Thyroid gland (tissue), 4 donors: ENCODE measurements at regions not wholly inside any gene's neighbourhood (a gene's known extent, or its start where the extent isn't known, plus 50 kb on each side); places are given as distances from the start of the nearest gene placed in this dataset.

Experiments used
- DNase-seq, 2 donors: peaks; one replicate each; pipeline ENCODE4 v3.0.0-alpha.2; 2019
- H3K27ac ChIP-seq, 3 donors: fragments of 200-600 bp; sonication (generic); 1 replicate in 2 of 3; 2 replicates in 1 of 3; pipeline ENCODE4 v1.5.1; 2016 to 2019; ENCODE audit warnings: mild to moderate bottlenecking in 1 of 3, moderate library complexity in 1 of 3
- H3K27me3 ChIP-seq: fragments of 200-600 bp; sonication (generic); one replicate; pipeline ENCODE4 v1.5.1; 2019
- H3K36me3 ChIP-seq, 2 donors: fragments of 200-600 bp; sonication (generic); one replicate each; pipeline ENCODE4 v1.5.1; 2016 to 2019
- H3K4me1 ChIP-seq, 2 donors: fragments of 200-600 bp; sonication (generic); one replicate each; pipeline ENCODE4 v1.5.1; 2017 to 2019
- H3K4me3 ChIP-seq, 3 donors: fragments of 200-600 bp; sonication (generic); replicated peaks in 1 of 3; 1 replicate in 2 of 3; 2 replicates in 1 of 3; pipeline ENCODE4 v1.5.1; 2016; ENCODE audit warnings: mild to moderate bottlenecking in 1 of 3
- H3K9me3 ChIP-seq: fragments of 200-600 bp; sonication (generic); one replicate; pipeline ENCODE4 v1.5.1; 2017
- CTCF ChIP-seq, 6 experiments: fragments of 200-600 bp in 3 of 6; fragments of 450-650 bp in 3 of 6; sonication (generic) in 3 of 6; IDR thresholded peaks; one replicate each; pipeline ENCODE4 v1.5.1; 2016 to 2019; ENCODE audit warnings: antibody characterized with exemption in 6 of 6, mild to moderate bottlenecking in 2 of 6, inconsistent platforms in 1 of 6, moderate library complexity in 1 of 6
- POLR2A ChIP-seq, 2 donors: fragments of 450-650 bp; IDR thresholded peaks; one replicate each; pipeline ENCODE4 v1.6.1; 2017; ENCODE audit warnings: antibody characterized with exemption in 2 of 2, mild to moderate bottlenecking in 2 of 2, moderate library complexity in 1 of 2
- WGBS, 2 donors: methylation state at CpG; one replicate each; pipeline ENCODE4 v1.1.5; 2017; 5-methylcytosine and 5-hydroxymethylcytosine counted together
- intact Hi-C: fragments of 100-400 bp; cut with DNase I; formaldehyde crosslinking; loops from one replicate; pipeline ENCODE4 v1.15.1; 2023

GRCh38 chr18:72636611-72637010 is 92.5 kb upstream of the CBLN2 start:
- H3K9me3 ChIP-seq: no peaks in the 10 kb centered on the region
- no peaks in the 10 kb centered on the region for H3K4me1 ChIP-seq
- intact Hi-C loops: no loop called here
- no peak overlapping the region for H3K4me3 ChIP-seq
- H3K27ac ChIP-seq: no peak overlapping the region
- H3K36me3 ChIP-seq: no peaks in the 10 kb centered on the region
- DNase-seq: no peak
- TF ChIP-seq CTCF (IDR thresholded peaks at IDR 0.05): no peak
- H3K27me3 ChIP-seq: no peaks in the 10 kb centered on the region

- H3K27me3 ChIP-seq: no peaks in the 10 kb centered on the region
- DNase-seq: no peak
- no peak overlapping the region for H3K4me3 ChIP-seq
- no peaks in the 10 kb centered on the region for H3K4me1 ChIP-seq
- H3K27ac ChIP-seq: no peak overlapping the region
- intact Hi-C loops: no loop called here
- TF ChIP-seq POLR2A (IDR thresholded peaks at IDR 0.05) (no peak), CTCF (IDR thresholded peaks at IDR 0.05) (no peak)
- WGBS, 2 donors: 66 to 79% methylated on average over 2 of the region's 2 CpGs
- H3K36me3 ChIP-seq: no peaks in the 10 kb centered on the region
- no peaks in the 10 kb centered on the region for H3K9me3 ChIP-seq
These were observed 90.4 kb upstream of the CBLN2 start for GRCh38 chr18:72634500-72634899.

- no peaks in the 10 kb centered on the region for H3K27me3 ChIP-seq
- H3K4me1 ChIP-seq: no peaks in the 10 kb centered on the region
- no peaks in the 10 kb centered on the region for H3K9me3 ChIP-seq
- no peak overlapping the region for H3K4me3 ChIP-seq
- intact Hi-C loops: no loop called here
- no peaks in the 10 kb centered on the region for H3K36me3 ChIP-seq
- TF ChIP-seq POLR2A (IDR thresholded peaks at IDR 0.05): no peak
- no peak for TF ChIP-seq CTCF (IDR thresholded peaks at IDR 0.05)
- no peak overlapping the region for H3K27ac ChIP-seq
- WGBS, 2 donors: 66 to 69% methylated on average over 5 of the region's 5 CpGs
- DNase-seq: no peak
These were observed 86.8 kb upstream of the CBLN2 start for GRCh38 chr18:72630991-72631390.

- intact Hi-C loops: no loop called here
These were observed 79.3 kb upstream of the CBLN2 start for GRCh38 chr18:72623444-72623843.

GRCh38 chr18:72613534-72613930 is 69.4 kb upstream of the CBLN2 start:
- H3K36me3 ChIP-seq: no peaks in the 10 kb centered on the region
- no peak for DNase-seq
- H3K4me3 ChIP-seq: no peak overlapping the region
- 45 to 49% methylated on average over 4 of the region's 4 CpGs for WGBS, 2 donors
- TF ChIP-seq CTCF (IDR thresholded peaks at IDR 0.05) (no peak), POLR2A (IDR thresholded peaks at IDR 0.05) (no peak)
- H3K27me3 ChIP-seq: no peaks in the 10 kb centered on the region
- H3K27ac ChIP-seq: no peak overlapping the region
- H3K9me3 ChIP-seq: no peaks in the 10 kb centered on the region
- intact Hi-C loops: no loop called here
- no peaks in the 10 kb centered on the region for H3K4me1 ChIP-seq

More at GRCh38 chr18:72623444-72623843, 79.3 kb upstream of the CBLN2 start:
- TF ChIP-seq POLR2A (IDR thresholded peaks at IDR 0.05) (no peak), CTCF (IDR thresholded peaks at IDR 0.05) (no peak)
- H3K27ac ChIP-seq: no peak overlapping the region
- no peaks in the 10 kb centered on the region for H3K9me3 ChIP-seq
- no peaks in the 10 kb centered on the region for H3K27me3 ChIP-seq
- H3K4me3 ChIP-seq: no peak overlapping the region
- H3K36me3 ChIP-seq: no peaks in the 10 kb centered on the region
- 53 to 59% methylated on average over 4 of the region's 4 CpGs for WGBS, 2 donors
- no peak for DNase-seq
- no peaks in the 10 kb centered on the region for H3K4me1 ChIP-seq
